Gastrocnemius medialis (tissue), 4 donors: ENCODE measurements at regions not wholly inside any gene's neighbourhood (a gene's known extent, or its start where the extent isn't known, plus 50 kb on each side); places are given as distances from the start of the nearest gene placed in this dataset.

Experiments
- CTCF ChIP-seq, 5 experiments: fragments of 450-650 bp in 3 of 5; fragments of 200-600 bp in 2 of 5; sonication (generic) in 2 of 5; IDR thresholded peaks in 4 of 5; conservative IDR thresholded peaks in 1 of 5; 1 replicate in 4 of 5; 2 replicates in 1 of 5; pipeline ENCODE4 v1.5.1; 2016 to 2019; ENCODE audit warnings: antibody characterized with exemption in 5 of 5, mild to moderate bottlenecking in 3 of 5, moderate library complexity in 3 of 5
- POLR2A ChIP-seq, 2 donors: fragments of 450-650 bp; IDR thresholded peaks; one replicate each; pipeline ENCODE4 v1.6.1; 2017; ENCODE audit warnings: antibody characterized with exemption in 2 of 2, mild to moderate bottlenecking in 2 of 2, moderate library complexity in 2 of 2

GRCh38 chr15:62697636-62698035 lies 344.9 kb upstream of the TPM1 start:
- TF ChIP-seq POLR2A (IDR thresholded peaks at IDR 0.05) (no peak), CTCF (IDR thresholded peaks at IDR 0.05 in 4 of 5, conservative IDR thresholded peaks at IDR 0.05 in 1 of 5) (no peak)
